ENCODE measurements at regions not wholly inside any gene's neighbourhood (a gene's known extent, or its start where the extent isn't known, plus 50 kb on each side); places are given as distances from the start of the nearest gene placed in this dataset.

- no peak for TF ChIP-seq CTCF (IDR thresholded peaks at IDR 0.05; ENCODE audit: control insufficient read depth, insufficient read depth, low read depth, low read length, missing control alignments)
- H3K4me3 ChIP-seq (ENCODE audit: control insufficient read depth, low read depth, low read length): no peak overlapping the region
- DNase-seq (ENCODE audit: low read depth): peak; percentile 96
These were observed 92.7 kb upstream of the FN1 start for GRCh38 chr2:215528555-215528954.

GRCh38 chr2:215527736-215528135 is 91.9 kb upstream of the FN1 start:
- TF ChIP-seq CTCF (IDR thresholded peaks at IDR 0.05; ENCODE audit: control insufficient read depth, insufficient read depth, low read depth, low read length, missing control alignments): no peak
- H3K4me3 ChIP-seq (ENCODE audit: control insufficient read depth, low read depth, low read length): no peak overlapping the region
- DNase-seq (ENCODE audit: low read depth): peak; percentile 63

- no peak overlapping the region for H3K4me3 ChIP-seq (ENCODE audit: control insufficient read depth, low read depth, low read length)
- DNase-seq (ENCODE audit: low read depth): no peak
- TF ChIP-seq CTCF (IDR thresholded peaks at IDR 0.05; ENCODE audit: control insufficient read depth, insufficient read depth, low read depth, low read length, missing control alignments): no peak
These were observed 90.5 kb upstream of the FN1 start for GRCh38 chr2:215526341-215526740.

- no peak for TF ChIP-seq CTCF (IDR thresholded peaks at IDR 0.05; ENCODE audit: control insufficient read depth, insufficient read depth, low read depth, low read length, missing control alignments)
- no peak overlapping the region for H3K4me3 ChIP-seq (ENCODE audit: control insufficient read depth, low read depth, low read length)
- DNase-seq (ENCODE audit: low read depth): no peak
These were observed 86.4 kb upstream of the FN1 start for GRCh38 chr2:215522237-215522636.

GRCh38 chr2:215521031-215521430 is 85.2 kb upstream of the FN1 start:
- no peak for DNase-seq (ENCODE audit: low read depth)
- TF ChIP-seq CTCF (IDR thresholded peaks at IDR 0.05; ENCODE audit: control insufficient read depth, insufficient read depth, low read depth, low read length, missing control alignments): no peak
- H3K4me3 ChIP-seq (ENCODE audit: control insufficient read depth, low read depth, low read length): no peak overlapping the region

GRCh38 chr2:215517391-215517790 is 81.5 kb upstream of the FN1 start:
- no peak for DNase-seq (ENCODE audit: low read depth)
- TF ChIP-seq CTCF (IDR thresholded peaks at IDR 0.05; ENCODE audit: control insufficient read depth, insufficient read depth, low read depth, low read length, missing control alignments): no peak
- H3K4me3 ChIP-seq (ENCODE audit: control insufficient read depth, low read depth, low read length): no peak overlapping the region

GRCh38 chr2:215514516-215514915 is 78.6 kb upstream of the FN1 start:
- no peak overlapping the region for H3K4me3 ChIP-seq (ENCODE audit: control insufficient read depth, low read depth, low read length)
- TF ChIP-seq CTCF (IDR thresholded peaks at IDR 0.05; ENCODE audit: control insufficient read depth, insufficient read depth, low read depth, low read length, missing control alignments): no peak
- DNase-seq (ENCODE audit: low read depth): no peak
